ENCODE measurements at regions not wholly inside any gene's neighbourhood (a gene's known extent, or its start where the extent isn't known, plus 50 kb on each side); places are given as distances from the start of the nearest gene placed in this dataset.

- TF ChIP-seq CTCF (IDR thresholded peaks at IDR 0.05) = no peak
- no peak for DNase-seq (ENCODE audit: low spot score)
- no peak for ATAC-seq (ENCODE audit: low FRiP score)
Observed at GRCh38 chr13:62678039-62678438, 1262.4 kb upstream of the PCDH20 start.

DNA sequence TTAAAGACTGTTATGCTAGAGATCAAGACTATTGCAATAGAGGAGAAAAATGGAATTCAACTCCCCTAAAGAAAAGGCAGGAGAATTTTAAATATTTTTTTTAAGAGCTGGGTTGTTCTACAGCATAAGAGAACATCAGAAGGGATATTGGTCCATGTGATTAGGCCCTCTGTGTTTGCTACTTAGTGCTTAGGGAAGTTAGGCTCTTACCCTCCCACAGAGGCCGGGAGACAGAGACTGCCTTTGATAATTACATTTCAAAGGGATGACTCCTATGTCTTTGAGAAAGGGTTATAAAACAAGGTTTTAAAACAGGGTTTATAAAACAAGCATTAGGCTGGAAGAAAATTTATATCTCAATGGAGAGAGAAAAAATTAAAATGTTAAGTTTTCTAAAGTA lies 1248.1 kb upstream of the PCDH20 start:
- DNase-seq (ENCODE audit: low spot score) = no peak
- no peak for ATAC-seq (ENCODE audit: low FRiP score)
- TF ChIP-seq CTCF (IDR thresholded peaks at IDR 0.05) = no peak

GRCh38 chr13:62659365-62659764 lies 1243.7 kb upstream of the PCDH20 start:
- TF ChIP-seq CTCF (IDR thresholded peaks at IDR 0.05) = no peak
- DNase-seq (ENCODE audit: low spot score) (no peak), ATAC-seq (ENCODE audit: low FRiP score) (no peak)

DNA sequence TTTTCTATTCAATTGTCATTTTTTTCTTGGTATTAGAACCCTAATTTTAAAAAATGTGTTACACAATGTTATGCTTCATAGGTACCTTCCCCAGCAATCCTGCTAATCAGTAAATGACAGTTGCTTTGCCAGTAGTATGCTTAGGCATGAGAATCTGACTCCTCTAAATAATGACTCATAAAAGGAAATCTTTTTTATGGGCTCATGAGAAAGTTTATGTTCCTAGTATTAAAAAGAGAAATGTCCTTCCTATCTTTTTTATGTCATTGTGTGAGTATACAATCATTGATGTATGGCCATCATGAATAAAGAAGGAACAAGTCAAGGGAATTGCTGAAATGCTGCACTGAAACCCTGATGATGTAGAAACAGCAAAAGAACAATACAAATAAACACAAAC lies 1237.7 kb upstream of the PCDH20 start:
- ATAC-seq (ENCODE audit: low FRiP score) = no peak
- DNase-seq (ENCODE audit: low spot score) = no peak
- no peak for TF ChIP-seq CTCF (IDR thresholded peaks at IDR 0.05)

DNA sequence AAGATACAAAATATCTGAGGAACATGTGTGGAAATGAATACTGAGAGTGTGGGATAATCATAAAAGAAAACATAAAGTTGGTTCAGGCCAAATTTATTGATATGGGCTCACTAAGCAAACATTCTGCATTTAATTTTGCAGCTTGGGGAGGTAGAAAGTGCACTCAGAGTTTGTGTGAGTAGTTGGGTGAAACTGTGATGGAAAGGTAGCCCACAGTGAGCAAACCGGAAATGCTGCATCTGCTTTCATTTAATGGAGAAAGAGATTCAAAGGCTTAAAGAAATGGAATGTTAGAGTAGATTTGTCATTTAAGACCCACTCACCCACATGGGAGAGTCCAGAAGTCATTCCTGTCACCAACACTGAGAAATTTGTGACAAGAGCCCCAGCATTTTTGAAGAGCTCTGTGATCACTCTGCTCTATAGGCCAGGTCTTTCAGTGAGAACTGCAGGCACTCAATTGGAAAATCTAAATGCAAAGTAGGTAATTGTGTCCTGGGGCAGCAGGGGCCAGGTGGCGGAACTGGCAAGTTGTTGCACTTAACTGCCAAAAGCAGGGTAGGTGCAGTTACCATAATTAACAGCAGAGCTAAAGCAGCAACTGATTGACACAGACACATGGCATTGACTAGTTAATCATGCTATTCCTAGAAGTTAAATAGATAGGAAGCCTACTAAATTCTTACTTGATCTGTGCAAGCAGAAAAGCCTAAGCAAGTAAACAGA lies 1228.3 kb upstream of the PCDH20 start:
- ATAC-seq (ENCODE audit: low FRiP score) (no peak), DNase-seq (ENCODE audit: low spot score) (no peak)
- no peak for TF ChIP-seq CTCF (IDR thresholded peaks at IDR 0.05)

- DNase-seq (ENCODE audit: low spot score) (no peak), ATAC-seq (ENCODE audit: low FRiP score) (no peak)
- TF ChIP-seq CTCF (IDR thresholded peaks at IDR 0.05) = no peak
Observed at GRCh38 chr13:62643007-62643483, 1227.4 kb upstream of the PCDH20 start.

GRCh38 chr13:62635161-62635560 lies 1219.5 kb upstream of the PCDH20 start:
- no peak for TF ChIP-seq CTCF (IDR thresholded peaks at IDR 0.05)
- ATAC-seq (ENCODE audit: low FRiP score) (no peak), DNase-seq (ENCODE audit: low spot score) (no peak)

Measured in omental fat pad (tissue), 3 donors.